Hepatocyte (in vitro differentiated cells): ENCODE measurements at regions not wholly inside any gene's neighbourhood (a gene's known extent, or its start where the extent isn't known, plus 50 kb on each side); places are given as distances from the start of the nearest gene placed in this dataset.

ENCODE experiments used
- EZH2phosphoT487 ChIP-seq: fragments of 200-600 bp; sonication (generic); IDR thresholded peaks from one replicate; pipeline ENCODE4 v1.6.1; 2018; ENCODE audit warnings: antibody characterized with exemption, mild to moderate bottlenecking, low read depth, moderate library complexity; ENCODE audit not compliant: unreplicated experiment, severe bottlenecking
- TF ChIP-seq, protein P1 (sequence below): fragments of 200-600 bp; sonication (generic); IDR thresholded peaks from 2 replicates; pipeline ENCODE4 v1.5.1; 2016; ENCODE audit warnings: antibody characterized with exemption, mild to moderate bottlenecking; ENCODE audit not compliant: poor library complexity

DNA sequence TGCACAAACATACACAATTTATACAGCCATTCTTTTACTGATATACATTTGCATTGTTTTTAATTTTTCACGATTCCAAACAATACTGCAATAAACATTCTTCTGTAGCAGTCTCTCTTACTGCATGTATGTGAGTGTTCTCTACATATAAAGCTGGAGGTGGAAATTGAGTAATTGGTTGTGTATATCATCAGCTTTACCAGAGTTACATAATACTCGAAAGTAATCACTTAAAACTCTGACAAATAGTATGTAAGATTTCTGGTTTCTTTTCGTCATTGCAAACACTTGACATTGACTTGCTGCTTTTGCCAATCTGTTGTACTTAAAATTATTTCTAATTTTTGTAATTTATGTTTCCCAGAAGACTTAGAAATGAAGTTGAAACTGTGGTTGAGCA is 110.2 kb downstream of the TDRD15 start:
- TF ChIP-seq, protein P1, sequence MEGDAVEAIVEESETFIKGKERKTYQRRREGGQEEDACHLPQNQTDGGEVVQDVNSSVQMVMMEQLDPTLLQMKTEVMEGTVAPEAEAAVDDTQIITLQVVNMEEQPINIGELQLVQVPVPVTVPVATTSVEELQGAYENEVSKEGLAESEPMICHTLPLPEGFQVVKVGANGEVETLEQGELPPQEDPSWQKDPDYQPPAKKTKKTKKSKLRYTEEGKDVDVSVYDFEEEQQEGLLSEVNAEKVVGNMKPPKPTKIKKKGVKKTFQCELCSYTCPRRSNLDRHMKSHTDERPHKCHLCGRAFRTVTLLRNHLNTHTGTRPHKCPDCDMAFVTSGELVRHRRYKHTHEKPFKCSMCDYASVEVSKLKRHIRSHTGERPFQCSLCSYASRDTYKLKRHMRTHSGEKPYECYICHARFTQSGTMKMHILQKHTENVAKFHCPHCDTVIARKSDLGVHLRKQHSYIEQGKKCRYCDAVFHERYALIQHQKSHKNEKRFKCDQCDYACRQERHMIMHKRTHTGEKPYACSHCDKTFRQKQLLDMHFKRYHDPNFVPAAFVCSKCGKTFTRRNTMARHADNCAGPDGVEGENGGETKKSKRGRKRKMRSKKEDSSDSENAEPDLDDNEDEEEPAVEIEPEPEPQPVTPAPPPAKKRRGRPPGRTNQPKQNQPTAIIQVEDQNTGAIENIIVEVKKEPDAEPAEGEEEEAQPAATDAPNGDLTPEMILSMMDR = no peak
- no peak for TF ChIP-seq EZH2phosphoT487
